GM12891 (cell line): ENCODE measurements at regions not wholly inside any gene's neighbourhood (a gene's known extent, or its start where the extent isn't known, plus 50 kb on each side); places are given as distances from the start of the nearest gene placed in this dataset.

Experiments used
- PAX5 ChIP-seq: IDR thresholded peaks from 2 replicates; pipeline ENCODE4 v1.6.1; 2011; ENCODE audit warnings: low read length, moderate library complexity, mild to moderate bottlenecking; ENCODE audit not compliant: insufficient read depth, severe bottlenecking
- POLR2A ChIP-seq: IDR thresholded peaks from 2 replicates; pipeline ENCODE4 v1.6.1; 2011; ENCODE audit warnings: low read depth, low read length, control low read depth
- POLR2AphosphoS5 ChIP-seq: IDR thresholded peaks from 2 replicates; pipeline ENCODE4 v1.6.1; 2011; ENCODE audit warnings: low read depth, low read length, control low read depth
- POU2F2 ChIP-seq: IDR thresholded peaks from 2 replicates; pipeline ENCODE4 v1.6.1; 2011; ENCODE audit warnings: low read depth, mild to moderate bottlenecking, control low read depth, low read length, moderate library complexity
- SPI1 ChIP-seq: IDR thresholded peaks from 2 replicates; pipeline ENCODE4 v1.6.1; 2011; ENCODE audit warnings: low read depth, low read length, control low read depth
- TAF1 ChIP-seq: IDR thresholded peaks from 2 replicates; pipeline ENCODE4 v1.6.1; 2011; ENCODE audit warnings: low read depth, low read length, control low read depth

DNA sequence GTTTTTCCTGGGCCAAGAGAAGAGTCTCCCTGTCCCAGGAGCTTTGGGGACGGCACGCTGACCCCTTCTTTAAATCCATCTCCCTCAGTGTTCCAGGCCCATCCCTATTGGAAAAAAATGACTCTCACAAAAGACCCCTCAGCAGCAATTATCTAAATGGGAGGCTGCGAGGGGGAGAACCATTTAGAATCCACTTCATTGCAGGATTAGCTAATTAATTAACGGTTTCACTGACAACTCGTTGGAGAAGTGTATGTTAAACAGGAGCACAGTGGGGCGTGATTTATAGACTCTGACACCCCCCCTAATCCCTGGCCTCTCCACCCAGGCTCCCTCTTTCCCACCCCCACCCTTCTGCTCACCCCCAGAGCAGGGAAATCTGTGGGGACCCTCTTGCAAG lies 162.8 kb upstream of the LHX5 start:
- no peak for TF ChIP-seq POLR2A
- TF ChIP-seq TAF1: no peak
- TF ChIP-seq SPI1: no peak
- TF ChIP-seq POLR2AphosphoS5: no peak
- TF ChIP-seq PAX5: no peak
- no peak for TF ChIP-seq POU2F2
